Stimulated activated CD4-positive, alpha-beta T cell treated with anti-CD3 and anti-CD28 coated beads, Interleukin-2, amount 100 ng/mL, for 48 hours (primary cell): ENCODE measurements at regions not wholly inside any gene's neighbourhood (a gene's known extent, or its start where the extent isn't known, plus 50 kb on each side); places are given as distances from the start of the nearest gene placed in this dataset.
"Not testable (repeated sequence)": the region's sequence is repeated elsewhere in the genome, so short reads cannot be mapped to it uniquely, and the experiment has no call there.

ENCODE experiments used
- DNase-seq, 2 donors: peaks; one replicate each; pipeline ENCODE4 v3.0.0-alpha.2; 2020

GRCh38 chr12:59344224-59344623 is 251.6 kb upstream of the SLC16A7 start:
- DNase-seq: no peak

- DNase-seq: no peak
Measured at GRCh38 chr12:59329462-59329861, 266.4 kb upstream of the SLC16A7 start.

GRCh38 chr12:59328395-59329075 is 267.3 kb upstream of the SLC16A7 start:
- DNase-seq: not testable (repeated sequence)

GRCh38 chr12:59326457-59326856 is 269.4 kb upstream of the SLC16A7 start:
- not testable (repeated sequence) for DNase-seq

GRCh38 chr12:59322473-59322872 is 273.4 kb upstream of the SLC16A7 start:
- no peak for DNase-seq

- no peak for DNase-seq
Measured at GRCh38 chr12:59321278-59321677, 274.6 kb upstream of the SLC16A7 start.

- DNase-seq: no peak
Measured at GRCh38 chr12:59320112-59320511, 275.7 kb upstream of the SLC16A7 start.

- no peak for DNase-seq
Measured at GRCh38 chr12:59318940-59319339, 276.9 kb upstream of the SLC16A7 start.

- DNase-seq: no peak
Measured at GRCh38 chr12:59317598-59317997, 278.2 kb upstream of the SLC16A7 start.

GRCh38 chr12:59316938-59317337 is 278.9 kb upstream of the SLC16A7 start:
- DNase-seq: no peak

- not testable (repeated sequence) for DNase-seq
Measured at GRCh38 chr12:59316354-59316753, 279.5 kb upstream of the SLC16A7 start.

- no peak for DNase-seq
Measured at GRCh38 chr12:59314209-59314608, 281.6 kb upstream of the SLC16A7 start.

GRCh38 chr12:59304077-59304721 is 291.6 kb upstream of the SLC16A7 start:
- no peak for DNase-seq

GRCh38 chr12:59298296-59298695 is 297.5 kb upstream of the SLC16A7 start:
- no peak for DNase-seq

GRCh38 chr12:59294221-59294620 is 301.6 kb upstream of the SLC16A7 start:
- DNase-seq: no peak

GRCh38 chr12:59282999-59283398 is 312.8 kb upstream of the SLC16A7 start:
- no peak for DNase-seq

GRCh38 chr12:59273561-59273960 is 322.3 kb upstream of the SLC16A7 start:
- not testable (repeated sequence) for DNase-seq

- DNase-seq: no peak
Measured at GRCh38 chr12:59268295-59268809, 327.5 kb upstream of the SLC16A7 start.

GRCh38 chr12:59260202-59260601 is 335.6 kb upstream of the SLC16A7 start:
- DNase-seq: no peak

- no peak for DNase-seq
Measured at GRCh38 chr12:59252731-59253130, 332.4 kb upstream of the LRIG3 start.

GRCh38 chr12:59250766-59251165 is 330.5 kb upstream of the LRIG3 start:
- DNase-seq: no peak

- no peak for DNase-seq
Measured at GRCh38 chr12:59240048-59240447, 319.7 kb upstream of the LRIG3 start.

GRCh38 chr12:59234391-59234790 is 314.1 kb upstream of the LRIG3 start:
- DNase-seq: no peak

GRCh38 chr12:59230334-59230733 is 310.0 kb upstream of the LRIG3 start:
- no peak for DNase-seq

GRCh38 chr12:59219148-59219547 is 298.8 kb upstream of the LRIG3 start:
- no peak for DNase-seq
